NCI-H2171 treated with DMSO at 0.1 percent for 48 hours (cell line): ENCODE measurements at regions not wholly inside any gene's neighbourhood (a gene's known extent, or its start where the extent isn't known, plus 50 kb on each side); places are given as distances from the start of the nearest gene placed in this dataset.
"Not testable (repeated sequence)": the region's sequence is repeated elsewhere in the genome, so short reads cannot be mapped to it uniquely, and the experiment has no call there.

Experiments
- DNase-seq: peaks from one replicate; lab custom pipeline; 2025; lab: John Stamatoyannopoulos, UW

- no peak for DNase-seq
These were observed 145.5 kb upstream of the ARG1 start for GRCh38 chr6:131427434-131428058.

GRCh38 chr6:131430531-131430930 is 142.5 kb upstream of the ARG1 start:
- DNase-seq = no peak

GRCh38 chr6:131431718-131432117 is 141.3 kb upstream of the ARG1 start:
- DNase-seq = no peak

GRCh38 chr6:131433927-131434326 is 139.1 kb upstream of the ARG1 start:
- DNase-seq = no peak

DNA sequence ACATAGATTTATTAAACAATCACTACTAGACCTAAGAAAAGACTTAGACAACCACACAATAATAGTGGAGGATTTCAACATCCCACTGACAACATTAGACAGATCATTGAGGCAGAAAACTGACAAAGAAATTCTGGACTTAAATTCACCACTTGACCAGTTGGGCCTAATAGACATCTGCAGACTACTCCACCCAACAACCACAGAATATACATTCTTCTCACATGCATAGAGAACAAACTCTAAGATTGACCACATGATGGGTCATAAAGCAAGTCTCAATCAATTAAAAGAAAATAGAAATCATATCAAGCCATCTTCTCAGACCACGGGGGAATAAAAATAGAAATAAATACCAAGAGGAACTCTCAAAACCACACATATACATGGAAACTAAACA is 136.7 kb upstream of the ARG1 start:
- DNase-seq = no peak

GRCh38 chr6:131443014-131443413 is 130.0 kb upstream of the ARG1 start:
- DNase-seq = no peak

DNA sequence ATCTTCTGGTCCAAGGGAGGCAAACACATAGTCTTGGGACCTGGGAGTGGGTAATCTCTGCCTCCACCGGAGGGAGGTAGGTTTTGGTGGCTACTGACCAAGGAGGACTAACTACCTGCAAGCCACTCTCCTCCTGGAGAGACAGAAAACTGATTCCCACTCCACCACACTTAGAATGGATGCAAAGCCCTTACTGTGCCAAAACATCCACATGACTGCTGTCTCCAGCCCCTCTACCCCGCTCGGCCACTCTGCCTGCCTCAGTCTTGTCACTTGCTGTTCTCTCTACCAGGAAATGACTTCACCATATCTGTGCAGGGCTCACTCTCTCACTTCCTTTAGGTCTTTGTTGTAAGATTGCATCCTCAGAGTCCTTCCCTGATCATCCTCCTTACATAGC is 129.5 kb upstream of the ARG1 start:
- DNase-seq = no peak

DNA sequence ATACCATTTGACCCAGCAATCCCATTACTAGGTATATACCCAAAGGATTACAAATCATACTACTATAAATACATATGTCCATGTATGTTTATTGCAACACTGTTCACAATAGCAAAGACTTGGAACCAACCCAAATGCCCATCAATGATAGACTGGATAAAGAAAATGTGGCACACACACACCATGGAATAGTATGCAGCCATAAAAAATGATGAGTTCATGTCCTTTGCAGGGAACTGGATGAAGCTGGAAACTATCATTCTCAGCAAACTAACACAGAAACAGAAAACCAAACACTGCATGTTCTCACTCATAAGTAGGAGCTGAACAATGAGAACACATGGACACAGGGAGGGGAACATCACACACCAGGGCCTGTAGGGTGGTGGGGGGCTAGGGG is 127.7 kb upstream of the ARG1 start:
- DNase-seq = not testable (repeated sequence)

- no peak for DNase-seq
These were observed 122.2 kb upstream of the ARG1 start for GRCh38 chr6:131450861-131451260.

DNA sequence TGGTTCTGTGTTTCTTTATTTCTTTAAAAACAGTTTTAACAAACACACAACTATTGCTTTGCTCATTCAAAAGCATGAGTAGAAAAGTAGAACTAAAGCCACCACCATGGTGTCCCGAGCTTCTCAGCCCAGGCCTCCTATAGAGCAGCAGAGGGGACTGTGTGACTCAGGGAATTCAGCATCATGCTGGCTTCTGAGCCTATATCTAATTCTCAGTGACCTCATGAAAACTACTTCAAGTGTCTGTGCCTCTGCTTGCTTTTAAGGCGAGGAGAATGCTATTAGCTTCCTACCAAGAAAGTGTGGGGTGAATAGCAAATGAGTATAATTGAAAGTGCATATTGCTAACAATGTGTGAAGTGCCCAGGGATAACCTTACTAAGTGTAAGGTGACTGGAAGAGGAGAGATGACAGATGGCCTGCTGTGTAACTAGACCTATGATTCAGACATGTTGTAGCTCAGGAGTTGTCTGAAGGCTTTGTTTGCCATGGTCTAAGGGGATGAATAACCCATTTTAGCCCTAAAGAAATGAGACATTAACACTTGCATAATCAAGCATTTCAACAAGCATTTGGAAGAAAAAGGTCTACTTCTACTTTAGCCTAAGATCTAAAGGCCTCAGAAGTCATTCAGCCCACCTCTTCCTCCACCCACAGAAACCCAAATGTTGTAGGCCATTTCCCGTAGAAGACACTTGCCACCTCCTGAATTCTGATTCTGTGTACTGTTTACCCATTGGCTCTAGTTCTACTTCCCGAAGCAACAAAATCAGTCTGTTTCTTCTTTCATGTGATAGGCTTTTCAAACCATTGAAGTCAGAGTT is 121.5 kb upstream of the ARG1 start:
- DNase-seq = peak; percentile 16

DNA sequence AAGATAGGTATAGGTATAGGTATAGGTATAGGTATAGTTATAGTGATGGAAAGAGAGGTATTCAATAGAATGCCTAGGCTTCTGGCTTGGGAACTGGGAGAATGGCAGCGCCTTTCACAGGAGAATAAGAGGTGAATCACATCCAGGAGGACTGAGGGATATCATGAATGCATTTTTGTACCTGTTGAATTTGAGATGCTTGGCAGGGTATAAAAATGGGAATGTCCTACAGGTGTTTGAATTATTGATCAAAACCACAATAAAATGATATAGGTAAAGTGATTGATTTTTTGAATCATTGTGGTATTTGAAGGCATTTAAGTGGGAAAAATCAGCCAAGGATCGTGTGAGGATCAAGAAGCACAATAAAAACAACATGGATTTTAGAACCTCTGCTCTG is 119.2 kb upstream of the ARG1 start:
- no peak for DNase-seq

GRCh38 chr6:131456565-131456964 is 116.5 kb upstream of the ARG1 start:
- no peak for DNase-seq

DNA sequence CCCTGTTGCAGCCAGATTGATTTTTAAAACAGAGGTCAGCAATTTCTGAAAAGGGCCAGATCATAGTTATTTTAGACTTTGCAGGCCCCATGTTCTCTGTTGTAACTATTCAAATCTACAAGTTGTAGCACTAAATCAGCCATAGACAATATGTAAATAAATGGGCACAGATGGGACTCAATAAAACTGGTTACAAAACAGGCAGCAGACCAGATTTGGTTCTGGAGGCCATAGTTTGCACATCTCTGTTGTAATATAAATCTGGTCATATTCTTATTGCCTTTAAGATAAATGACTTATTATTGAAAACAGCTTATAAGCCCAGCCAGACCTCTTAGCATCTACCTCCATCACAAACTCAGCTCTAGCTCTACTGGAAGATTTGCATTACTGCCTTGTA is 114.0 kb upstream of the ARG1 start:
- DNase-seq = no peak

DNA sequence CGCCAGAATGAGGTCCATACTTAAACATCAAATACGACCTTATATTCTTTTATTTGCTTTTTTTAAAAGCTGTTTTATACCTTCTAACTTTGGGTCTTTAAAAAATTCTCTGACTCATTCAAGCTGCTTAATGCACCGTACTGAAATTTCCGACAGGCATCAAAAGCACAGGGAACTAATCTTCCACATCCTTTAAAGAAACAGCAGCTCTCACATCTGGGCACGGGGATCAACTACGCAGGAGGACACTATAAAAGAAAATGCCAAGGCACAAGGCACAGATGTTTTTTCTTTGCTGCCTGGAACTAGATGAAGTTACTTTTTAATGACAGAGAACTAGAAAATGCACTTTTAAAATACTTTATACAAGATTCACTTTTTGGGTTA is 112.4 kb upstream of the ARG1 start:
- no peak for DNase-seq

DNA sequence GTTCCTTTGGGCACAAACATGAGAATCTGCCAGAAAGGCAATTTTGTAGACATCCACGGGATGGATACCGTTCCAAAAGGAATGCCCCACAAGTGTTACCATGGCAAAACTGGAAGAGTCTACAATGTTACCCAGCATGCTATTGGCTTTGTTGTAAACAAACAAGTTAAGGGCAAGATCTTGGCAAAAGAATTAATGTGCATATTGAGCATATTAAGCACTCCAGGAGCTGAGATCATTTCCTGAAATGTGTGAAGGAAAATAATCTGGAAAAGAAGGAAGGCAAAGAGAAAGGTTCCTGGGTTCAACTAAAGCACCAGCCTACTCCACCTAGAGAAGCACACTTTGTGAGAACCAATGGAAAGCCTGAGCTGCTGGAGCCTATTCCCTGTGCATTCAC is 103.9 kb upstream of the ARG1 start:
- DNase-seq = no peak

GRCh38 chr6:131470534-131470933 is 102.5 kb upstream of the ARG1 start:
- DNase-seq = no peak

DNA sequence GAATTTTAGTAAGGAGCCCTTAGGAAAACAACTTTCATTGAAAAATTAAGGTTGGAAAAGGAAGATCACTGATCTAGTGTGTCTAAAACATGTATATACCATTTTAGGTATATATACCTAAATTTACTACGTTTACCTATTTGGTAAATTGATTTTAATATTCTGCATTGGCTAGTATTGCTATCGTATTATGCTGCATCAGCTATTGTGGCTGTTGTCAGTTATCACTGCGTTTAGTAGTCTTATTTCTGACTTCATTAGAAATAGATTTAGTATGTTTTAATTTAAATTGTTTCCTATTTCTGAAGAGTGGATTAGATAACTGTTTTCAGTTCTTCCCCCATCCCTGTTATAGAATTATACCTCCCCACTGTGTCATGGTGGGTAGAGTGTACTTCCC is 101.7 kb upstream of the ARG1 start:
- no peak for DNase-seq

DNA sequence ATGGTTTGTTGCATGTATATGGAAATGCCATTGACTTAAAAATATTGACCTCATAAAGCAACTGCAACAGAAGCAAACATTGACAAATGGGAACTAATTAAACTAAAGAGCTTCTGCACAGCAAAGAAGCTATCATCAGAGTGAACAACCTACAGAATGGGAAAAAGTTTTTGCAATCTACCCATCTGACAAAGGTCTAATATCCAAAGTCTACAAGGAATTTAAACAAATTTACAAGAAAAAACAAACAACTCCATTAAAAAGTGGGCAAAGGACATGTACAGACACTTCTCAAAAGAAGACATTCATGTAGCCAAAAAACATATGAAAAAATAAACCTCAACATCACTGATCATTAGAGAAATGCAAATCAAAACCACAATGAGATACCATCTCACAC is 99.7 kb upstream of the ARG1 start:
- not testable (repeated sequence) for DNase-seq

DNA sequence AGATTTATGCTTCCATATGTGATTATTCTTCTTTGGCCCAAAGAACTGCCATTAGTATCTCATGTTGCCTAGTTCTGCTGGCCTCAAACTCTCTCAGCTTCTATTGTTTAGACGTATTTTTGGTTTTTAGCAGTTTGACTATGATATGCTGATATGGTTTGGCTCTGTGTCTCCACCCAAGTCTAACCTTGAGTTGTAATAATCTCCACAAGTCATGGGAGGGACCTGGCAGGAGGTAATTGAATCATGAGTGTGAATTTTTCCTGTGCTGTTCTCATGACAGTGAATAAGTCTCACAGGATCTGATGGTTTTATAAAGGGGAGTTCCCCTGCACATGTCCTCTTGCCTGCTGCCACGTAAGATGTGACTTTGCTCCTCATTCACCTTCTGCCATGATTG is 96.7 kb upstream of the ARG1 start:
- DNase-seq = no peak

DNA sequence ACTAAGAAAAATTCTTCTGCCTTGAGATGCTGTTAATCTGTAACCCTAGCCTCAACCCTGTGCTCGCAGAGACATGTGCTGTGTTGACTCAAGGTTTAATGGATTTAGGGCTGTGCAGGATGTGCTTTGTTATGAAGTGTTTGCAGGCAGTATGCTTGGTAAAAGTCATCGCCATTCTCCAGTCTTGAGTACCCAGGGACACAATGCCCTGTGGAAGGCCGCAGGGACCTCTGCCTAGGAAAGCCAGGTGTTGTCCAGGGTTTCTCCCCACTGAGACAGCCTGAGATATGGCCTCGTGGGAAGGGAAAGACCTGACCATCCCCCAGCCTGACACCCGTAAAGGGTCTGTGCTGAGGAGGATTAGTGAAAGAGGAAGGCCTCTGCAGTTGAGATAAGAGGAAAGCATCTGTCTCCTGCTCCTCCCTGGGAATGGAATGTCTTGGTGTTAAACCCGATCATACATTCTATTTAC is 94.2 kb upstream of the ARG1 start:
- DNase-seq = not testable (repeated sequence)

GRCh38 chr6:131486608-131487007 is 86.4 kb upstream of the ARG1 start:
- no peak for DNase-seq

GRCh38 chr6:131488780-131489179 is 84.2 kb upstream of the ARG1 start:
- no peak for DNase-seq

- DNase-seq = no peak
These were observed 82.6 kb upstream of the ARG1 start for GRCh38 chr6:131490441-131490840.
